GM12865 (cell line): ENCODE measurements at regions not wholly inside any gene's neighbourhood (a gene's known extent, or its start where the extent isn't known, plus 50 kb on each side); places are given as distances from the start of the nearest gene placed in this dataset.

Source experiments
- DNase-seq: peaks from one replicate; pipeline ENCODE4 v3.0.0; 2010; ENCODE audit warnings: low read depth
- H3K4me3 ChIP-seq: 2 replicates; pipeline ENCODE4 v1.5.1; 2011; ENCODE audit warnings: mild to moderate bottlenecking, low read depth, low read length, control low read depth
- TF ChIP-seq, protein P1 (sequence below): IDR thresholded peaks from 2 replicates; pipeline ENCODE4 v1.5.1; 2011; ENCODE audit warnings: low read length, control low read depth, low read depth, inconsistent platforms; ENCODE audit not compliant: insufficient read depth; ENCODE audit errors: missing control alignments

DNA sequence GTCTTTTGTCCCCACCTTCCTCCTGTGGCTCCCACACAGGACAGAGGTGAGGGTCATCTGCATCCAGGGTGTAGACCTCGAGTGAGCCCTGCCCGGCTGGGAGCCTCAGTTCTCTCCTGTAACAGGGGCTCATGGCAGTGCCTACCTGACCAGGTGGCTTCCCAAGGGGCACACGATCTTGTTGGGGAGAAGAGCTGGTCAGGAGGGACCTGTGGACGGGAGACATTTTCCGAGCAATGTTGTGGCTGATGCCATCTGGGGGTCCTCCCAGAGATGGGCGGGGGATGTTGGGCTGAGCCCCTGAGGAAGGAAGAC is 51.9 kb downstream of the CEBPB start:
- DNase-seq = no peak
- no peak overlapping the region for H3K4me3 ChIP-seq
- TF ChIP-seq, protein P1, sequence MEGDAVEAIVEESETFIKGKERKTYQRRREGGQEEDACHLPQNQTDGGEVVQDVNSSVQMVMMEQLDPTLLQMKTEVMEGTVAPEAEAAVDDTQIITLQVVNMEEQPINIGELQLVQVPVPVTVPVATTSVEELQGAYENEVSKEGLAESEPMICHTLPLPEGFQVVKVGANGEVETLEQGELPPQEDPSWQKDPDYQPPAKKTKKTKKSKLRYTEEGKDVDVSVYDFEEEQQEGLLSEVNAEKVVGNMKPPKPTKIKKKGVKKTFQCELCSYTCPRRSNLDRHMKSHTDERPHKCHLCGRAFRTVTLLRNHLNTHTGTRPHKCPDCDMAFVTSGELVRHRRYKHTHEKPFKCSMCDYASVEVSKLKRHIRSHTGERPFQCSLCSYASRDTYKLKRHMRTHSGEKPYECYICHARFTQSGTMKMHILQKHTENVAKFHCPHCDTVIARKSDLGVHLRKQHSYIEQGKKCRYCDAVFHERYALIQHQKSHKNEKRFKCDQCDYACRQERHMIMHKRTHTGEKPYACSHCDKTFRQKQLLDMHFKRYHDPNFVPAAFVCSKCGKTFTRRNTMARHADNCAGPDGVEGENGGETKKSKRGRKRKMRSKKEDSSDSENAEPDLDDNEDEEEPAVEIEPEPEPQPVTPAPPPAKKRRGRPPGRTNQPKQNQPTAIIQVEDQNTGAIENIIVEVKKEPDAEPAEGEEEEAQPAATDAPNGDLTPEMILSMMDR = no peak

DNA sequence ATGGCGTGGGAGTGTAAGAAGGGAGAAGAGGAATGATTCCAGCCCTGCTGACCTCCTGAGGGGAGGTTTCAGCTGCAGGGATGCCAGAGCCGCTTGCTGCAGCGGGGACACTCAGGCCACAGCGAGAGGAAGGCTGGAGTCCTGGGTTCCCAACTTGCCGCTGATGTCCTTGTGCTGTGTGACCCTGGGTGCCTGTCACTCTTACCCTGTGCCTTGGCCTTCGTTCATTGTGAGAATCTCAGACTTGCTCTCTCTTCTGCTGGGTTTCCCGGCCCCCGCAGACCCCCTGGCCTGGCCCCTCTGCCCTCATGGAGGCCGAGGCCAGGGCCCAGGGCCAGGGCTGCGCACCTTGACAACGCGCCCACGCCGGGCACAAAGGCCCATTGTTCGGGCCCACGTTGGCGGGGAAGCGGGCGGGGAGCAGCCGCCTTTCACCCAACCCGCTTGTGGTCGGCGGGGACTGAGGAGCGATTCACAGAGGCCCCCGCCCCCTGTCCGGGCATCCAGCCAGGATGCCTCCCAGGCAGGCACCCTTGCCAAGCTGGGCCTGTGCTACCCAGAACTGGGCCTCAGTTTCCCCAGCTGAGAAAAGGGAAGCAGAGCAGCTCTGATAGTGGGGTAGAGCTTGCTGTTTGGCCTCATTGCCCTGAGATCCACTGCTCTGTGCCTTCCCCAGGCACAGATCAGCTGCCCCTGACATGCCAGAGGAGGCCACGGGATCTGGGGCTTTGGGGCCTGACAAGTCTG is 52.4 kb downstream of the CEBPB start:
- DNase-seq = no peak
- TF ChIP-seq, protein P1 = no peak

DNA sequence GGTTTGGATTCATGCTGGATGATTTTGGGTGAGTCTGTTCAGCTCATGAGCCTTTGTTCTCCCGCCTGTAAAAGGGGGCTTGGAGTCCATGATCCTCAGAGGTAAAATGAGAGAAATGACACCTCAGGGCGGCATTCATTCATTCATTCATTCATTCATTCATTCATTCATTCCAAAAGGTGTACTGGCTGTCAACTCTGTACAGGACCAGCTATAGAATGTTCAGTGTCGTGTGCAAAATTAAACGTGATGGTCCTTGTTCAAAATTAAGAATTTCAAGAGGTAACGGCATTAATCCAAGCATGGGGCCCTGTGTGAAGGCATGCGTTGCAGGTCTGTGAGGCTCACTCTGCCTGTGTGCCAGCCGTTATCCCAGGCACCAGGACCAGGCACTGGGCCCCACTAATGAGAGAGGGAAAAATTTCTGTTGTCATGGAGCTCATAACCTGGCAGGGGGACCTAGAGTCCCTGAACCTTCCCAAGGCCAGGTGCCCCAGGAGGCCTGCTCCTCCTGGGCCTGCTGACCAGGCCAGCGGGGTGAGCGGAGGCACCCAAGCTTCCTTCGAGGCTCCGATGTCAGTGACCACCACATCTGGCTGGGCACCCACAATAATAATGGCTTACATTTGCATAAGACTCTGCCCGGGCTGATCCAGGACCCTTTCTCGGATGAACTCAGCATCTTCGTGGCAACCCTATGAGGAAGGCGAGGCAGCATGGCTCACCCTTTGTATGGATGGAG is 53.2 kb downstream of the CEBPB start:
- TF ChIP-seq, protein P1 = no peak
- H3K4me3 ChIP-seq = no peak overlapping the region
- DNase-seq = no peak

More for the DNA sequence above, 52.4 kb downstream of the CEBPB start:
- no peak overlapping the region for H3K4me3 ChIP-seq

DNA sequence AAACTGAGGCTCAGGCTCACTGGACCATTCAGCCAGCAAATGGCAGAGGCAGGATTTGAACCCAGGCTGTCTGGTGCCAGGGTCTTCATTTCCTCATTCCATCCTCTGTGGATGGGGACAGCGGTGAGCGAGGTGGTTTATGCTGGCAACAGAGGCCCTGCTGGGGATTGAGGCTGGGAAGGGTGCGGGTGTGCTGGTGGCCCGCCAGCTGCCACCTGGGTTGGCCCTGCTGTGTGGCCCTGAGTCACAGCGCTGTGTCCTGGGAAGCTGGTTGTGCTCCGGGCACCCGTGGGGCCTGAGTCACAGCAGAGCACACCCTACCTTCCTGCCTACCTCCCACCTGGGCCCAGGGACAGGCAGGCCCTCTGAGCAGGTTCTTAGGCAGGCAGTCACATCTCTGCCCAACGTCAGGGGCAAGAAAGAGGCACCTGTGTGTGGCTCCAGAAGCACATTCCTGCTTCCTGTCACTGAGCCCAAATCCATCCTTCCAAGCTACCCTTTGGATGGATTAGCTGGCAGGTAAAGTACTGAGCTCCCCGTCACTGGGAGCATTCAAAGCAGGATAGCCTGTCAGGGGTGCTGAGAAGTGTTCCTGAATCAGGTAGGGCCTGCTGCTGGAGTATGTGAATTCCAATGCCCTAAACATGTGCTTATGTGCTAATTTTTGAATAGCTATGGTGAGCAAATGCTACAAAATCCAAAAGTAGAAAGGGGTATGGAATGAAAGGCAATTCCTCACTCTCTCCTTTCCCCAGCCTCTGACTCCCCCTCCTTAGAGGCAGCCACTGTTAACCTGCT is 53.9 kb downstream of the CEBPB start:
- no peak overlapping the region for H3K4me3 ChIP-seq
- TF ChIP-seq, protein P1 = no peak
- no peak for DNase-seq

DNA sequence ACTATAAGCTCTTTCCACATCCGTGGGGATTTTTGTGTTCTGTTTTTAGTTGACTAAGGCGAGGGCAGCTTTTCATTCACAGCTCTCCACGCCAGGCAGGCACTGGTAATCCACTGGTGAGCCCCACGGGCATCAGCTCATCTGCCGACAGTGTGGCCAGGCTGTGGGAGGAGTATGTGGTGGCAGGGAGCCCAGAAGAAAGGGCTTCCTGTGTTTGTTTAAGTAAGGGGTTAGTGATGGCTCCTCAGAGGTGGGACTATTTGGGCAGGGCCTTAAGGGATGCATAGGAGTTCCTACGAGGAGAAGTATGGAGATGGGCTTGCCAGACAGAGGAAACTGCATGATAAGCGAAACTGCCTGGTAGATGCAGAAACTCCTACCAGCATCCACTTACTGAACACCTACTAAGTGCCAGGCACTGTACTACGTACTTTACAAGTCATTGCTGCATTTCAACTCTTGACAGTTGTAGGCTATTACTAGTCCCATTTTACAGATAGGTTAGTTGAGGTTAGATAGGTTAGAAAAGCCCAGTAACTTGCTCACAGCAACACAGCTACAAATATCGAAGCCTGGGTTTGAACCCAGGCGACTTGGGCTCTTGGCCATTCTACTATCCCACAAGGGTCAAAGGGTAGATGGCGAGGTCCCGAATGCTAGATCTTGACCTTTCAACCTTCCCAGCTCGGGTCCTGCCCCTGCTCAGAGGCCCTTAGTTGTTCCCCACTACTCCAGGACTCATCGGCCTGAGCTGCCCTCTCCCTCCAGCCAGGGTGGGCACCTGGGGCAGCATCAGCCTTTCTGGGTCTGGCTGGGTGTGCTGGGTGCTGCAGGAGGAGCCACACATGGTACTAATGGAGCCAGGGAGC is 55.1 kb downstream of the CEBPB start:
- H3K4me3 ChIP-seq = no peak overlapping the region
- TF ChIP-seq, protein P1 = no peak
- DNase-seq = no peak

DNA sequence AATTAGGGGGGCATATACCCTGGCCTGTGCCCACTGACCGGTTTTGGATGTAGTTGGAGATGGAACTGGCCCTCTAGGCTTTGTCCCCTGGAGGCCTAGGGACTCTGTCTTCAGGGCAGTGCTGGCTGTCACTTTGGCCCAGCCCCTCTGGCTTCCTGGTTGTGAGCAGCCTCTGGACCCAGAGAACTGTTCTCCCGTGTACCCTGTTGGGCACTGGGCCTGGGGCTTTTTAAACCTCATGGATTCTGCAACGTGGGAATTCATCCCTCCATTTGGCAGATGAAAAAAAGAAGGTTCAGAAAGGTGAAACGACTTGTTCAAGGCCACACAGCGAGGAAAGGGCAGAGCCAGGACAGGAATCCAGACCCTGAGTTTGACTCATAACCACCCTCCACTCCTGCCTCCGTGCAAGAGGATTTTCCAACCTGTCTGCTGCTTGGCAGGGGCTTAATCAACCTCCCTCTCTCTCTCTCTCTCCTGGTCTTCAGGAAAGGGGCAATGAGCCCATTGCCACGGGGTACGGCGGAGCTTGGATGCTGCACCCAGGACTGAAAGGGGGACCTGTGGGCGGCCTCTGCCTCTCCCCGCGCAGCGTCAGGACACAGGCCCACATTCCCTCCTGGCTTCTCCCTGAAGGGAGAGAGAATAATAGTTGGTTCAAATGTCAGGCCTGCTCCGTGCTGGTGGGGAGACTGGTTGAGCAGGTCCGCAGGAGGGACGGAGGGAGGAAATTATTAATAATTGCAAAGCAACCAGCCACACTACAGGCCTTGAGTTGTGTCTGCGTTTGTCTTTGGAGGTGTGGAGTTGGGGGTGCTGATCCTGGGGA is 56.0 kb downstream of the CEBPB start:
- TF ChIP-seq, protein P1 = no peak
- H3K4me3 ChIP-seq = no peak overlapping the region
- DNase-seq = no peak
